Activated CD4-positive, CD25-positive, alpha-beta regulatory T cell treated with anti-CD3 and anti-CD28 coated beads, Interleukin-2, amount 50 U/mL, for 24 hours (primary cell): ENCODE measurements at regions not wholly inside any gene's neighbourhood (a gene's known extent, or its start where the extent isn't known, plus 50 kb on each side); places are given as distances from the start of the nearest gene placed in this dataset.

ENCODE experiments used
- ATAC-seq, 2 donors: fragments of 150-1000 bp; cut with Tn5 transposase; one replicate each; pipeline ENCODE4 v1.10.0; 2021; ENCODE audit warnings: mild to moderate bottlenecking in 1 of 2, moderate library complexity in 1 of 2

- peak in 1 of 2 donors; percentile 33 for ATAC-seq
These were observed 125.3 kb upstream of the KLF7 start for GRCh38 chr2:207290833-207291624.

- peak in 1 of 2 donors; percentile 18 for ATAC-seq
These were observed 126.0 kb upstream of the KLF7 start for GRCh38 chr2:207291625-207292252.

GRCh38 chr2:207296265-207296948 is 130.7 kb upstream of the KLF7 start:
- no peak for ATAC-seq

GRCh38 chr2:207300817-207301216 is 135.1 kb upstream of the KLF7 start:
- ATAC-seq = no peak

GRCh38 chr2:207304761-207305160 is 139.0 kb upstream of the KLF7 start:
- ATAC-seq = no peak

GRCh38 chr2:207308519-207309224 is 142.9 kb upstream of the KLF7 start:
- no peak for ATAC-seq

- peak; percentile 92 to 96 for ATAC-seq
These were observed 145.7 kb upstream of the KLF7 start for GRCh38 chr2:207311316-207312005.

GRCh38 chr2:207312006-207312356 is 146.2 kb upstream of the KLF7 start:
- ATAC-seq = no peak

GRCh38 chr2:207313947-207314346 is 148.2 kb upstream of the KLF7 start:
- no peak for ATAC-seq

GRCh38 chr2:207315131-207315530 is 149.4 kb upstream of the KLF7 start:
- no peak for ATAC-seq

- no peak for ATAC-seq
These were observed 150.7 kb upstream of the KLF7 start for GRCh38 chr2:207316484-207316883.

- no peak for ATAC-seq
These were observed 151.2 kb upstream of the KLF7 start for GRCh38 chr2:207316906-207317305.

- ATAC-seq = peak in 1 of 2 donors; percentile 48
These were observed 151.7 kb upstream of the KLF7 start for GRCh38 chr2:207317378-207317984.

- ATAC-seq = no peak
These were observed 152.5 kb upstream of the KLF7 start for GRCh38 chr2:207318181-207318628.

- no peak for ATAC-seq
These were observed 153.6 kb upstream of the KLF7 start for GRCh38 chr2:207319316-207319715.

- no peak for ATAC-seq
These were observed 154.8 kb upstream of the KLF7 start for GRCh38 chr2:207320381-207321159.

GRCh38 chr2:207321514-207321913 is 155.8 kb upstream of the KLF7 start:
- ATAC-seq = no peak

GRCh38 chr2:207324001-207324400 is 158.3 kb upstream of the KLF7 start:
- no peak for ATAC-seq

- ATAC-seq = no peak
These were observed 161.8 kb upstream of the KLF7 start for GRCh38 chr2:207327513-207327912.

GRCh38 chr2:207328944-207329386 is 163.2 kb upstream of the KLF7 start:
- no peak for ATAC-seq

- ATAC-seq = peak; percentile 84 to 89
These were observed 165.2 kb upstream of the KLF7 start for GRCh38 chr2:207330912-207331311.
